Neural cell (in vitro differentiated cells): ENCODE measurements at regions not wholly inside any gene's neighbourhood (a gene's known extent, or its start where the extent isn't known, plus 50 kb on each side); places are given as distances from the start of the nearest gene placed in this dataset.

Experiments
- H2AFZ ChIP-seq: fragments of 200-600, 300-800 bp; sonication (generic), shearing (Covaris generic); 2 replicates; pipeline ENCODE4 v1.6.0; 2014; ENCODE audit warnings: low read depth, mild to moderate bottlenecking, antibody characterized with exemption, low read length, moderate library complexity
- H3F3A ChIP-seq: fragments of 200-600 bp; shearing (Covaris generic); 2 replicates; pipeline ENCODE4 v1.6.1; 2016; ENCODE audit warnings: mild to moderate bottlenecking, moderate library complexity, mixed read lengths, antibody characterized with exemption, low read length; ENCODE audit not compliant: insufficient read depth, poor library complexity, severe bottlenecking
- H3K27ac ChIP-seq: fragments of 200-600, 300-800 bp; sonication (generic), shearing (Covaris generic); 2 replicates; pipeline ENCODE4 v1.5.1; 2014; ENCODE audit warnings: mild to moderate bottlenecking, low read length, moderate library complexity
- H3K27me3 ChIP-seq: fragments of 300-800, 200-600 bp; sonication (generic), shearing (Covaris generic); 2 replicates; pipeline ENCODE4 v1.6.0; 2014; ENCODE audit warnings: mild to moderate bottlenecking, low read depth, low read length, moderate library complexity; ENCODE audit not compliant: insufficient read depth
- H3K36me3 ChIP-seq: fragments of 300-800, 200-600 bp; sonication (generic), shearing (Covaris generic); 2 replicates; pipeline ENCODE4 v1.5.1; 2014; ENCODE audit warnings: mild to moderate bottlenecking, antibody characterized with exemption, low read length, moderate library complexity; ENCODE audit not compliant: insufficient read depth
- H3K4me2 ChIP-seq: fragments of 300-800, 200-600 bp; sonication (generic), shearing (Covaris generic); 2 replicates; pipeline ENCODE4 v1.6.0; 2014; ENCODE audit warnings: mild to moderate bottlenecking, low read length
- H3K4me3 ChIP-seq: fragments of 300-800, 200-600 bp; sonication (generic), shearing (Covaris generic); 2 replicates; pipeline ENCODE4 v1.5.1; 2014; ENCODE audit warnings: mild to moderate bottlenecking, low read length, moderate library complexity
- H3K79me2 ChIP-seq: fragments of 200-600 bp; shearing (Covaris generic); replicated peaks from 2 replicates; pipeline ENCODE4 v1.6.0; 2014; ENCODE audit warnings: mild to moderate bottlenecking, low read length, moderate library complexity; ENCODE audit not compliant: insufficient read depth
- H3K9ac ChIP-seq: fragments of 300-800, 200-600 bp; sonication (generic), shearing (Covaris generic); 2 replicates; pipeline ENCODE4 v1.6.1; 2016; ENCODE audit warnings: mild to moderate bottlenecking, low read length, mixed read lengths
- H3K9me2 ChIP-seq: fragments of 200-600 bp; shearing (Covaris generic); 2 replicates; pipeline ENCODE4 v1.6.1; 2016; ENCODE audit warnings: mild to moderate bottlenecking, low read length, mixed read lengths; ENCODE audit not compliant: insufficient read depth
- H3K9me3 ChIP-seq: fragments of 200-600, 300-800 bp; sonication (generic), shearing (Covaris generic); 2 replicates; pipeline ENCODE4 v1.6.1; 2016; ENCODE audit warnings: mild to moderate bottlenecking, mixed run types, low read length, moderate library complexity, mixed read lengths
- H4K20me1 ChIP-seq: fragments of 200-600 bp; shearing (Covaris generic); 2 replicates; pipeline ENCODE4 v1.6.1; 2016; ENCODE audit warnings: mild to moderate bottlenecking, mixed run types; ENCODE audit not compliant: insufficient read depth
- EP300 ChIP-seq: fragments of 450-650 bp; conservative IDR thresholded peaks from 2 replicates; pipeline ENCODE4 v1.6.1; 2014; ENCODE audit warnings: antibody characterized with exemption, mild to moderate bottlenecking, moderate library complexity; ENCODE audit not compliant: poor library complexity, severe bottlenecking
- EZH2 ChIP-seq: fragments of 200-600, 300-800 bp; shearing (Covaris generic), sonication (generic); IDR thresholded peaks from 2 replicates; pipeline ENCODE4 v1.6.1; 2014; ENCODE audit warnings: antibody characterized with exemption, low read length, borderline replicate concordance, mild to moderate bottlenecking; ENCODE audit not compliant: insufficient read depth, poor library complexity, severe bottlenecking
- MXI1 ChIP-seq: fragments of 450-650 bp; conservative IDR thresholded peaks from 2 replicates; pipeline ENCODE4 v1.6.1; 2014; ENCODE audit warnings: antibody characterized with exemption, mild to moderate bottlenecking; ENCODE audit not compliant: poor library complexity, severe bottlenecking
- POLR2AphosphoS5 ChIP-seq: IDR thresholded peaks from 2 replicates; pipeline ENCODE4 v1.6.1; 2012
- RAD21 ChIP-seq: fragments of 450-650 bp; conservative IDR thresholded peaks from 2 replicates; pipeline ENCODE4 v1.6.1; 2014; ENCODE audit warnings: antibody characterized with exemption, mild to moderate bottlenecking, moderate library complexity
- SMC3 ChIP-seq: fragments of 450-650 bp; conservative IDR thresholded peaks from 2 replicates; pipeline ENCODE4 v1.6.1; 2014; ENCODE audit warnings: antibody characterized with exemption, mild to moderate bottlenecking, moderate library complexity; ENCODE audit not compliant: poor library complexity
- TAF1 ChIP-seq: IDR thresholded peaks from 2 replicates; pipeline ENCODE4 v1.6.1; 2012; ENCODE audit warnings: low read depth
- TF ChIP-seq, protein P1 (sequence below): IDR thresholded peaks from 2 replicates; pipeline ENCODE4 v1.6.1; 2012; ENCODE audit warnings: borderline replicate concordance
- TF ChIP-seq, protein P2 (sequence below): fragments of 450-650 bp; IDR thresholded peaks from 2 replicates; pipeline ENCODE4 v1.5.1; 2014; ENCODE audit warnings: antibody characterized with exemption, mild to moderate bottlenecking, moderate library complexity; ENCODE audit not compliant: poor library complexity, severe bottlenecking

DNA sequence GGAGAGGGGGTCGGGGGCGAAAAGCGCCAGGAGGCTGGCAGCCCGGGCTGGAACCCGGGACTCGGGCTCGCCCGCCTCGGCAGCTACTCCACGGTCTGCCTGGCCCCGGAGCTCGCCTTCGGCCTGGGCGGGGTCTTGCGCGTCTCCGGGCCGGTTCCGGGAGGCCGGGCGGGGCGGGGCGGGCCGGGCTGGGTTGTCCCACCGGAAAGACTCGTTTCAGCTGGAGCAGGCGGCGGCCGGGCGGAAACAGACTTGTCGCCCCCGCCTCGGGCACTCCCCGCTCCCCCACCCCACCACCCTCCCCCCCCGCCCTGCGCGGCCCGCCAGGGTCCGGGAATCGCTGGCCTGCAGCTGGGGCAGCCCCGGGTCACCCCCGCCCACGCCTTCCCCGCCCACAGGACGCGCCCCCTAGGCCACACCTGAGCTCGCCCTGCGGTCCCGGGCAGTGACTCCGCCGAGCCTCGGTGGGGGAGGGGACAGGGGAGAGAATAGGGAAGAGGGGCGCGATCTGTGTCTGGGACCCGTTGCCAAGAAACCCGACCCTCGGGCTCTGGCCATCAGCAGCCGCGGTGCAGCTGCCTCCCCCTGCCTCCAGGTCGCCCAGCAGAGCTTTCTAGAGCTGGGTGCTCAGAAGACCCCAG, 109.4 kb downstream of the KCTD15 start:
- TF ChIP-seq EP300: no peak
- no peak for TF ChIP-seq TAF1
- TF ChIP-seq MXI1: no peak
- H3K9me3 ChIP-seq: no peaks in the 10 kb centered on the region
- no peak overlapping the region for H3K27ac ChIP-seq
- H3K9ac ChIP-seq: no peak overlapping the region
- H4K20me1 ChIP-seq: no peaks in the 10 kb centered on the region
- no peak overlapping the region for H2AFZ ChIP-seq
- H3K9me2 ChIP-seq: no peaks in the 10 kb centered on the region
- H3K4me2 ChIP-seq: no peak overlapping the region
- H3F3A ChIP-seq: no peaks in the 10 kb centered on the region
- no peaks in the 10 kb centered on the region for H3K36me3 ChIP-seq
- H3K79me2 ChIP-seq: no peaks in the 10 kb centered on the region
- H3K27me3 ChIP-seq: peaks cover 52% of the 10 kb centered on the region
- peak overlapping the region; percentile 55 for H3K4me3 ChIP-seq

DNA sequence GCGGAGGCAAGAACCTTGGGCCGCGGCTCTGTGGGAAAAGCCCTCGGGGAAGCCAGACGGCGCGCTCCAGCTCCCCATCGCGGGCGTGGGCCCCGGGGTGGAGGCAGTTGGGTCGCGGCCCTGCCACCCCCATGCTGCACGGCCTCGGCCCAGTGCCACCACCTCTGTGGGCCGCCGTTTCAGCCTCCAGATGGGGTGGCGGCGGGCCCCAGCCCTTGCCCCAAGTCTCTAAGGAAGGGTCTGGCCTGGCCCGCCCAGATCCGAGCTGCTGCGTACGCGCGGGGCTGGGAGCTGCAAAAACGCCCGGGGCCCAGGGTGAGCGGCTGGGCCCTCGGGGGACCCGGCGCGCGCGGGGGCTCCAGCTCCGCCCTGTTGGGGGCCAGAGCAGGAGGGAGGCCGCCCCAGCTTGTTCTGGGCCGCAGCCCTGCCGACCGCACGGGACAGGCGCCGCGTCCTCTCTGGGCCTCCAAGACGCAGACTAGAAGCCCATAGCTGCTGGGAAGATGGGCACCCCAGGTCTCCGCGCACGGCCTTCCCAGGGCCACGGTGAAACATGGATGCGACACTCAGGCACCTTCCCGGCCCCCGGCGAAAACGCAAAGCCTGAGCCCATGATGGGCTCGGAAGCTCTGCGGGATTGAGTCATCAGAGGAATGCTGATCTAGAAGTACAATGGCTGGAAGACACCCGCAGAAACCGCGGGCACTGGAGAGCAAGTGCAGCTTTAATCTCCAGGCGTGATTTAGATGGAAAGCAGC, 110.1 kb downstream of the KCTD15 start:
- Histone ChIP-seq H3K9me3 (no peaks in the 10 kb centered on the region), H3K9ac (no peak overlapping the region), H3K79me2 (no peaks in the 10 kb centered on the region), H3K36me3 (no peaks in the 10 kb centered on the region), H3K27ac (no peak overlapping the region), H2AFZ (no peak overlapping the region), H3K27me3 (peaks cover 52% of the 10 kb centered on the region), H3K4me2 (no peak overlapping the region), H3F3A (no peaks in the 10 kb centered on the region), H3K4me3 (peak overlapping the region; percentile 55), H3K9me2 (no peaks in the 10 kb centered on the region), H4K20me1 (no peaks in the 10 kb centered on the region)
- TF ChIP-seq SMC3: no peak
- peak; percentile 59 for TF ChIP-seq EZH2

DNA sequence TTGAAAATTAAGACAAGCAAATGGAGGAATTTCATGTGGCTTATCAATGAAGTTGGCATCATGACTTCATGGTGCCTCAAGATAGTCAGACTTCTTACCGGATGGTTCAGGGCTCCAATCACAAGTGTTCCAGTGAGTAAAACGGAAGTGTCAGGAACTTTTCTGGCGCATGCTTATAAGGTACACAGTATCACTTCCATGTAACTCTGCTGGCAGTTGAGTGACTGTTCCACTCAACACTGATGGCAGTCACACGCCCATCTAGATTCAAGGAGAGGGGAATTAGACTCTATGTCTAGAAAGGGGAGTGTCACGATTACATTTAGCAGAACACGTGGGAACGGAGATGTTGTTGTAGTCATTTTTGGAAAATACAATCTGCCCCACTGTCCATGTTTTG, 114.3 kb downstream of the KCTD15 start:
- Histone ChIP-seq H3K9me2 (no peaks in the 10 kb centered on the region), H3K27me3 (peaks cover 32% of the 10 kb centered on the region), H2AFZ (no peak overlapping the region), H3K4me2 (no peak overlapping the region), H3K9me3 (no peaks in the 10 kb centered on the region), H3K9ac (no peak overlapping the region), H4K20me1 (no peaks in the 10 kb centered on the region), H3K36me3 (no peaks in the 10 kb centered on the region), H3K4me3 (no peak overlapping the region), H3F3A (no peaks in the 10 kb centered on the region), H3K27ac (no peak overlapping the region), H3K79me2 (no peaks in the 10 kb centered on the region)
- TF ChIP-seq SMC3 (no peak), POLR2AphosphoS5 (no peak), MXI1 (no peak), EP300 (no peak), EZH2 (no peak), RAD21 (no peak), TAF1 (no peak)
- TF ChIP-seq, protein P1, sequence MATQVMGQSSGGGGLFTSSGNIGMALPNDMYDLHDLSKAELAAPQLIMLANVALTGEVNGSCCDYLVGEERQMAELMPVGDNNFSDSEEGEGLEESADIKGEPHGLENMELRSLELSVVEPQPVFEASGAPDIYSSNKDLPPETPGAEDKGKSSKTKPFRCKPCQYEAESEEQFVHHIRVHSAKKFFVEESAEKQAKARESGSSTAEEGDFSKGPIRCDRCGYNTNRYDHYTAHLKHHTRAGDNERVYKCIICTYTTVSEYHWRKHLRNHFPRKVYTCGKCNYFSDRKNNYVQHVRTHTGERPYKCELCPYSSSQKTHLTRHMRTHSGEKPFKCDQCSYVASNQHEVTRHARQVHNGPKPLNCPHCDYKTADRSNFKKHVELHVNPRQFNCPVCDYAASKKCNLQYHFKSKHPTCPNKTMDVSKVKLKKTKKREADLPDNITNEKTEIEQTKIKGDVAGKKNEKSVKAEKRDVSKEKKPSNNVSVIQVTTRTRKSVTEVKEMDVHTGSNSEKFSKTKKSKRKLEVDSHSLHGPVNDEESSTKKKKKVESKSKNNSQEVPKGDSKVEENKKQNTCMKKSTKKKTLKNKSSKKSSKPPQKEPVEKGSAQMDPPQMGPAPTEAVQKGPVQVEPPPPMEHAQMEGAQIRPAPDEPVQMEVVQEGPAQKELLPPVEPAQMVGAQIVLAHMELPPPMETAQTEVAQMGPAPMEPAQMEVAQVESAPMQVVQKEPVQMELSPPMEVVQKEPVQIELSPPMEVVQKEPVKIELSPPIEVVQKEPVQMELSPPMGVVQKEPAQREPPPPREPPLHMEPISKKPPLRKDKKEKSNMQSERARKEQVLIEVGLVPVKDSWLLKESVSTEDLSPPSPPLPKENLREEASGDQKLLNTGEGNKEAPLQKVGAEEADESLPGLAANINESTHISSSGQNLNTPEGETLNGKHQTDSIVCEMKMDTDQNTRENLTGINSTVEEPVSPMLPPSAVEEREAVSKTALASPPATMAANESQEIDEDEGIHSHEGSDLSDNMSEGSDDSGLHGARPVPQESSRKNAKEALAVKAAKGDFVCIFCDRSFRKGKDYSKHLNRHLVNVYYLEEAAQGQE: no peak
- TF ChIP-seq, protein P2, sequence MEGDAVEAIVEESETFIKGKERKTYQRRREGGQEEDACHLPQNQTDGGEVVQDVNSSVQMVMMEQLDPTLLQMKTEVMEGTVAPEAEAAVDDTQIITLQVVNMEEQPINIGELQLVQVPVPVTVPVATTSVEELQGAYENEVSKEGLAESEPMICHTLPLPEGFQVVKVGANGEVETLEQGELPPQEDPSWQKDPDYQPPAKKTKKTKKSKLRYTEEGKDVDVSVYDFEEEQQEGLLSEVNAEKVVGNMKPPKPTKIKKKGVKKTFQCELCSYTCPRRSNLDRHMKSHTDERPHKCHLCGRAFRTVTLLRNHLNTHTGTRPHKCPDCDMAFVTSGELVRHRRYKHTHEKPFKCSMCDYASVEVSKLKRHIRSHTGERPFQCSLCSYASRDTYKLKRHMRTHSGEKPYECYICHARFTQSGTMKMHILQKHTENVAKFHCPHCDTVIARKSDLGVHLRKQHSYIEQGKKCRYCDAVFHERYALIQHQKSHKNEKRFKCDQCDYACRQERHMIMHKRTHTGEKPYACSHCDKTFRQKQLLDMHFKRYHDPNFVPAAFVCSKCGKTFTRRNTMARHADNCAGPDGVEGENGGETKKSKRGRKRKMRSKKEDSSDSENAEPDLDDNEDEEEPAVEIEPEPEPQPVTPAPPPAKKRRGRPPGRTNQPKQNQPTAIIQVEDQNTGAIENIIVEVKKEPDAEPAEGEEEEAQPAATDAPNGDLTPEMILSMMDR: no peak
